GM23338 (cell line): ENCODE measurements at regions not wholly inside any gene's neighbourhood (a gene's known extent, or its start where the extent isn't known, plus 50 kb on each side); places are given as distances from the start of the nearest gene placed in this dataset.

Source experiments
- ATAC-seq: fragments of 200-7000 bp; cut with Tn5 transposase; 3 replicates; pipeline ENCODE4 v1.9.1; 2020
- DNase-seq: peaks from one replicate; pipeline ENCODE4 v3.0.0-alpha.2; 2015; ENCODE audit warnings: low spot score
- H2AFZ ChIP-seq: fragments of 200-600 bp; sonication (generic); 2 replicates; pipeline ENCODE4 v1.8.0; 2016; ENCODE audit warnings: antibody characterized with exemption, mild to moderate bottlenecking, moderate library complexity
- H3F3A ChIP-seq: fragments of 200-600 bp; sonication (generic); replicated peaks from 2 replicates; pipeline ENCODE4 v1.8.0; 2017; ENCODE audit warnings: antibody characterized with exemption, mixed run types, low read depth
- H3K27ac ChIP-seq: fragments of 200-600 bp; sonication (generic); 2 replicates; pipeline ENCODE4 v1.6.1; 2016; ENCODE audit warnings: low read depth
- H3K27me3 ChIP-seq: fragments of 200-600 bp; sonication (generic); 2 replicates; pipeline ENCODE4 v1.8.0; 2016; ENCODE audit warnings: mild to moderate bottlenecking, mixed run types, moderate library complexity; ENCODE audit not compliant: insufficient read depth
- H3K36me3 ChIP-seq: fragments of 200-600 bp; sonication (generic); 2 replicates; pipeline ENCODE4 v1.8.0; 2016; ENCODE audit warnings: mild to moderate bottlenecking; ENCODE audit not compliant: insufficient read depth
- H3K4me1 ChIP-seq: fragments of 200-600 bp; sonication (generic); 2 replicates; pipeline ENCODE4 v1.8.0; 2016; ENCODE audit warnings: mild to moderate bottlenecking, moderate library complexity; ENCODE audit not compliant: insufficient read depth
- H3K4me2 ChIP-seq: fragments of 200-600 bp; sonication (generic); 2 replicates; pipeline ENCODE4 v1.7.1; 2017; ENCODE audit warnings: mixed run types
- H3K4me3 ChIP-seq: fragments of 200-600 bp; sonication (generic); 2 replicates; pipeline ENCODE4 v1.6.1; 2016; ENCODE audit warnings: mixed run types
- H3K79me2 ChIP-seq: fragments of 200-600 bp; sonication (generic); replicated peaks from 2 replicates; pipeline ENCODE4 v1.8.0; 2017; ENCODE audit warnings: mild to moderate bottlenecking; ENCODE audit not compliant: insufficient read depth
- H3K9me2 ChIP-seq: fragments of 200-600 bp; sonication (generic); 2 replicates; pipeline ENCODE4 v1.8.0; 2017; ENCODE audit not compliant: insufficient read depth
- H4K20me1 ChIP-seq: fragments of 200-600 bp; sonication (generic); replicated peaks from 2 replicates; pipeline ENCODE4 v1.8.0; 2017; ENCODE audit warnings: mild to moderate bottlenecking; ENCODE audit not compliant: insufficient read depth
- H3K27ac Mint-ChIP-seq: 2 replicates; pipeline ENCODE4 v1.8.0; 2020; ENCODE audit warnings: inconsistent platforms, mild to moderate bottlenecking, moderate library complexity, mixed read lengths
- H3K27me3 Mint-ChIP-seq: 3 replicates; pipeline ENCODE4 v1.8.0; 2022; ENCODE audit warnings: low read depth, mild to moderate bottlenecking, moderate library complexity, mixed read lengths, inconsistent platforms; ENCODE audit not compliant: insufficient read depth, poor library complexity
- H3K36me3 Mint-ChIP-seq: 3 replicates; pipeline ENCODE4 v1.8.0; 2021; ENCODE audit warnings: low read depth, mild to moderate bottlenecking, inconsistent platforms, moderate library complexity, mixed read lengths
- H3K4me1 Mint-ChIP-seq: 3 replicates; pipeline ENCODE4 v1.8.0; 2020; ENCODE audit warnings: mild to moderate bottlenecking, inconsistent platforms, mixed read lengths
- H3K4me3 Mint-ChIP-seq: 3 replicates; pipeline ENCODE4 v1.8.0; 2021; ENCODE audit warnings: moderate library complexity, mild to moderate bottlenecking, inconsistent platforms, mixed read lengths
- H3K9me3 Mint-ChIP-seq: 3 replicates; pipeline ENCODE4 v1.8.0; 2020; ENCODE audit warnings: moderate library complexity, mild to moderate bottlenecking, inconsistent platforms, mixed read lengths
- CREB1 ChIP-seq: fragments of 250-450 bp; sonication (Bioruptor Pico); IDR thresholded peaks from 2 replicates; pipeline ENCODE4 v1.5.0; 2020; ENCODE audit warnings: low read depth, mild to moderate bottlenecking, moderate library complexity
- EZH2phosphoT487 ChIP-seq: fragments of 200-600 bp; sonication (generic); IDR thresholded peaks from one replicate; pipeline ENCODE4 v1.8.1; 2018; ENCODE audit warnings: antibody characterized with exemption; ENCODE audit not compliant: unreplicated experiment
- JUNB ChIP-seq: IDR thresholded peaks from one replicate; pipeline ENCODE4 v1.6.1; 2016; ENCODE audit warnings: antibody characterized with exemption; ENCODE audit not compliant: unreplicated experiment
- POLR2AphosphoS5 ChIP-seq: IDR thresholded peaks from 2 replicates; pipeline ENCODE4 v1.6.1; 2016; ENCODE audit warnings: antibody characterized with exemption, low read depth
- STAT1 ChIP-seq: IDR thresholded peaks from one replicate; pipeline ENCODE4 v1.6.1; 2016; ENCODE audit warnings: antibody characterized with exemption; ENCODE audit not compliant: unreplicated experiment
- ZNF331 ChIP-seq: fragments of 250-450 bp; sonication (Bioruptor Pico); IDR thresholded peaks from 2 replicates; pipeline ENCODE4 v1.5.0; 2020; ENCODE audit warnings: low read depth, mild to moderate bottlenecking, moderate library complexity
- TF ChIP-seq, protein P1 (sequence below): fragments of 250-450 bp; sonication (Bioruptor Pico); IDR thresholded peaks from 2 replicates; pipeline ENCODE4 v1.5.0; 2020; ENCODE audit warnings: mild to moderate bottlenecking, moderate library complexity
- TF ChIP-seq, protein P2 (sequence below): IDR thresholded peaks from one replicate; pipeline ENCODE4 v1.6.1; 2018; ENCODE audit warnings: antibody characterized with exemption; ENCODE audit not compliant: unreplicated experiment
- TF ChIP-seq, protein P3 (sequence below): IDR thresholded peaks from 2 replicates; pipeline ENCODE4 v1.6.1; 2016; ENCODE audit warnings: antibody characterized with exemption

DNA sequence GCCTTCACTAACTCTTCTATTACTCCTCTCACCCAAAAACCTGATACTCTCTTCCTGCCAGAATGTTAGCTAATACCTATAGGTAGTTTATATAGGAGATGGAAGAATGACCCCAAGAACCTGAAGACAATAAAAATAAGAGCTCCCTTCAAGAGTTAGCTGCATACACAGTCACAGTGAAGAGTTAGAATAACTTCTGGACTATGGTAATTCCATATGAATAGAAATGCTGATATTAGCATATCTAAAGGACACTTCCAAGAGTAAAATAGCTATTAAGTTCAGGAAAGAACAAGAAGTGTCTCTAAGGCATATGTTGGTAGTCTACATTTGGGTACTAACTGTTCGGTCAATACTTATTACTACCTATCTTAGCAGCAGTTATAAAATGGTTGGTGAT lies 134.2 kb downstream of the VGLL3 start (continued):
- TF ChIP-seq, protein P1, sequence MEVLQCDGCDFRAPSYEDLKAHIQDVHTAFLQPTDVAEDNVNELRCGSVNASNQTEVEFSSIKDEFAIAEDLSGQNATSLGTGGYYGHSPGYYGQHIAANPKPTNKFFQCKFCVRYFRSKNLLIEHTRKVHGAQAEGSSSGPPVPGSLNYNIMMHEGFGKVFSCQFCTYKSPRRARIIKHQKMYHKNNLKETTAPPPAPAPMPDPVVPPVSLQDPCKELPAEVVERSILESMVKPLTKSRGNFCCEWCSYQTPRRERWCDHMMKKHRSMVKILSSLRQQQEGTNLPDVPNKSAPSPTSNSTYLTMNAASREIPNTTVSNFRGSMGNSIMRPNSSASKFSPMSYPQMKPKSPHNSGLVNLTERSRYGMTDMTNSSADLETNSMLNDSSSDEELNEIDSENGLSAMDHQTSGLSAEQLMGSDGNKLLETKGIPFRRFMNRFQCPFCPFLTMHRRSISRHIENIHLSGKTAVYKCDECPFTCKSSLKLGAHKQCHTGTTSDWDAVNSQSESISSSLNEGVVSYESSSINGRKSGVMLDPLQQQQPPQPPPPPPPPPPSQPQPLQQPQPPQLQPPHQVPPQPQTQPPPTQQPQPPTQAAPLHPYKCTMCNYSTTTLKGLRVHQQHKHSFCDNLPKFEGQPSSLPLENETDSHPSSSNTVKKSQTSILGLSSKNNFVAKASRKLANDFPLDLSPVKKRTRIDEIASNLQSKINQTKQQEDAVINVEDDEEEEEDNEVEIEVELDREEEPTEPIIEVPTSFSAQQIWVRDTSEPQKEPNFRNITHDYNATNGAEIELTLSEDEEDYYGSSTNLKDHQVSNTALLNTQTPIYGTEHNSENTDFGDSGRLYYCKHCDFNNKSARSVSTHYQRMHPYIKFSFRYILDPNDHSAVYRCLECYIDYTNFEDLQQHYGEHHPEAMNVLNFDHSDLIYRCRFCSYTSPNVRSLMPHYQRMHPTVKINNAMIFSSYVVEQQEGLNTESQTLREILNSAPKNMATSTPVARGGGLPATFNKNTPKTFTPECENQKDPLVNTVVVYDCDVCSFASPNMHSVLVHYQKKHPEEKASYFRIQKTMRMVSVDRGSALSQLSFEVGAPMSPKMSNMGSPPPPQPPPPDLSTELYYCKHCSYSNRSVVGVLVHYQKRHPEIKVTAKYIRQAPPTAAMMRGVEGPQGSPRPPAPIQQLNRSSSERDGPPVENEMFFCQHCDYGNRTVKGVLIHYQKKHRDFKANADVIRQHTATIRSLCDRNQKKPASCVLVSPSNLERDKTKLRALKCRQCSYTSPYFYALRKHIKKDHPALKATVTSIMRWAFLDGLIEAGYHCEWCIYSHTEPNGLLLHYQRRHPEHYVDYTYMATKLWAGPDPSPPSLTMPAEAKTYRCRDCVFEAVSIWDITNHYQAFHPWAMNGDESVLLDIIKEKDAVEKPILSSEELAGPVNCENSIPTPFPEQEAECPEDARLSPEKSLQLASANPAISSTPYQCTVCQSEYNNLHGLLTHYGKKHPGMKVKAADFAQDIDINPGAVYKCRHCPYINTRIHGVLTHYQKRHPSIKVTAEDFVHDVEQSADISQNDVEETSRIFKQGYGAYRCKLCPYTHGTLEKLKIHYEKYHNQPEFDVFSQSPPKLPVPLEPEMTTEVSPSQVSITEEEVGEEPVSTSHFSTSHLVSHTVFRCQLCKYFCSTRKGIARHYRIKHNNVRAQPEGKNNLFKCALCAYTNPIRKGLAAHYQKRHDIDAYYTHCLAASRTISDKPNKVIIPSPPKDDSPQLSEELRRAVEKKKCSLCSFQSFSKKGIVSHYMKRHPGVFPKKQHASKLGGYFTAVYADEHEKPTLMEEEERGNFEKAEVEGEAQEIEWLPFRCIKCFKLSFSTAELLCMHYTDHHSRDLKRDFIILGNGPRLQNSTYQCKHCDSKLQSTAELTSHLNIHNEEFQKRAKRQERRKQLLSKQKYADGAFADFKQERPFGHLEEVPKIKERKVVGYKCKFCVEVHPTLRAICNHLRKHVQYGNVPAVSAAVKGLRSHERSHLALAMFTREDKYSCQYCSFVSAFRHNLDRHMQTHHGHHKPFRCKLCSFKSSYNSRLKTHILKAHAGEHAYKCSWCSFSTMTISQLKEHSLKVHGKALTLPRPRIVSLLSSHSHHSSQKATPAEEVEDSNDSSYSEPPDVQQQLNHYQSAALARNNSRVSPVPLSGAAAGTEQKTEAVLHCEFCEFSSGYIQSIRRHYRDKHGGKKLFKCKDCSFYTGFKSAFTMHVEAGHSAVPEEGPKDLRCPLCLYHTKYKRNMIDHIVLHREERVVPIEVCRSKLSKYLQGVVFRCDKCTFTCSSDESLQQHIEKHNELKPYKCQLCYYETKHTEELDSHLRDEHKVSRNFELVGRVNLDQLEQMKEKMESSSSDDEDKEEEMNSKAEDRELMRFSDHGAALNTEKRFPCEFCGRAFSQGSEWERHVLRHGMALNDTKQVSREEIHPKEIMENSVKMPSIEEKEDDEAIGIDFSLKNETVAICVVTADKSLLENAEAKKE (CRISPR knock-in tag), result no peak
- TF ChIP-seq, protein P2, sequence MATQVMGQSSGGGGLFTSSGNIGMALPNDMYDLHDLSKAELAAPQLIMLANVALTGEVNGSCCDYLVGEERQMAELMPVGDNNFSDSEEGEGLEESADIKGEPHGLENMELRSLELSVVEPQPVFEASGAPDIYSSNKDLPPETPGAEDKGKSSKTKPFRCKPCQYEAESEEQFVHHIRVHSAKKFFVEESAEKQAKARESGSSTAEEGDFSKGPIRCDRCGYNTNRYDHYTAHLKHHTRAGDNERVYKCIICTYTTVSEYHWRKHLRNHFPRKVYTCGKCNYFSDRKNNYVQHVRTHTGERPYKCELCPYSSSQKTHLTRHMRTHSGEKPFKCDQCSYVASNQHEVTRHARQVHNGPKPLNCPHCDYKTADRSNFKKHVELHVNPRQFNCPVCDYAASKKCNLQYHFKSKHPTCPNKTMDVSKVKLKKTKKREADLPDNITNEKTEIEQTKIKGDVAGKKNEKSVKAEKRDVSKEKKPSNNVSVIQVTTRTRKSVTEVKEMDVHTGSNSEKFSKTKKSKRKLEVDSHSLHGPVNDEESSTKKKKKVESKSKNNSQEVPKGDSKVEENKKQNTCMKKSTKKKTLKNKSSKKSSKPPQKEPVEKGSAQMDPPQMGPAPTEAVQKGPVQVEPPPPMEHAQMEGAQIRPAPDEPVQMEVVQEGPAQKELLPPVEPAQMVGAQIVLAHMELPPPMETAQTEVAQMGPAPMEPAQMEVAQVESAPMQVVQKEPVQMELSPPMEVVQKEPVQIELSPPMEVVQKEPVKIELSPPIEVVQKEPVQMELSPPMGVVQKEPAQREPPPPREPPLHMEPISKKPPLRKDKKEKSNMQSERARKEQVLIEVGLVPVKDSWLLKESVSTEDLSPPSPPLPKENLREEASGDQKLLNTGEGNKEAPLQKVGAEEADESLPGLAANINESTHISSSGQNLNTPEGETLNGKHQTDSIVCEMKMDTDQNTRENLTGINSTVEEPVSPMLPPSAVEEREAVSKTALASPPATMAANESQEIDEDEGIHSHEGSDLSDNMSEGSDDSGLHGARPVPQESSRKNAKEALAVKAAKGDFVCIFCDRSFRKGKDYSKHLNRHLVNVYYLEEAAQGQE, result no peak
- no peak for TF ChIP-seq JUNB
- no peak for TF ChIP-seq STAT1
- TF ChIP-seq ZNF331 (CRISPR knock-in tag), result no peak

DNA sequence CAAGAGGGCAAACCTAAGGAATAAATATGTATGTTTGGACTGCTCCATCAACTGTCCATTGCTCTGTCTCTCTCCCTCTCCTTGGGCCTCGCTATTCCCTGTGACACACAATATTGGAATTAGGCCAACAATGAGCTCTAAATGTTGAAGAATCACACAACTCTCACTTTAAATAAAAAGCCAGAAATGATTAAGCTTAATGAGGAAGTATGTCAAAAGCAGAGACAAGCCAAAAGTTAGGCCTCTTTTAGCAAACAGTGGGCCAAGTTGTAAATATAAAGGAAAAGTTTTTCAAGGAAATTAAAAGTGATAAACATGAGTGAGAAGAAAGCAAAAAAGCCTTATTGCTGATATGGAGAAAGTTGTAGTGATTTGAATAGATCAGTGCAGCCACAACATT lies 141.0 kb downstream of the VGLL3 start:
- H3K27me3 ChIP-seq, result no peaks in the 10 kb centered on the region
- no peaks in the 10 kb centered on the region for H3K79me2 ChIP-seq
- ATAC-seq (no peak), DNase-seq (no peak)
- Mint-ChIP-seq H3K4me3 (no peak overlapping the region), H3K36me3 (peaks cover 6% of the 10 kb centered on the region; the same call in 2 of the 3 replicates), H3K27me3 (no peaks in the 10 kb centered on the region), H3K27ac (no peak overlapping the region), H3K4me1 (peaks cover 4% of the 10 kb centered on the region; the same call in 2 of the 3 replicates), H3K9me3 (peaks cover 4% of the 10 kb centered on the region; the same call in 1 of the 3 replicates)
- H3K4me2 ChIP-seq, result no peak overlapping the region
- no peak overlapping the region for H3K4me3 ChIP-seq
- peaks cover 4% of the 10 kb centered on the region for H3K4me1 ChIP-seq
- no peak overlapping the region for H3K27ac ChIP-seq
- H3K9me2 ChIP-seq, result peaks cover 6% of the 10 kb centered on the region; the same call in 1 of the 2 replicates
- H3K36me3 ChIP-seq, result no peaks in the 10 kb centered on the region
- H3F3A ChIP-seq, result no peaks in the 10 kb centered on the region
- H2AFZ ChIP-seq, result no peak overlapping the region
- H4K20me1 ChIP-seq, result no peaks in the 10 kb centered on the region
- TF ChIP-seq CREB1 (CRISPR knock-in tag) (no peak), POLR2AphosphoS5 (no peak), JUNB (no peak), EZH2phosphoT487 (no peak), ZNF331 (CRISPR knock-in tag) (no peak)
- TF ChIP-seq, protein P3, sequence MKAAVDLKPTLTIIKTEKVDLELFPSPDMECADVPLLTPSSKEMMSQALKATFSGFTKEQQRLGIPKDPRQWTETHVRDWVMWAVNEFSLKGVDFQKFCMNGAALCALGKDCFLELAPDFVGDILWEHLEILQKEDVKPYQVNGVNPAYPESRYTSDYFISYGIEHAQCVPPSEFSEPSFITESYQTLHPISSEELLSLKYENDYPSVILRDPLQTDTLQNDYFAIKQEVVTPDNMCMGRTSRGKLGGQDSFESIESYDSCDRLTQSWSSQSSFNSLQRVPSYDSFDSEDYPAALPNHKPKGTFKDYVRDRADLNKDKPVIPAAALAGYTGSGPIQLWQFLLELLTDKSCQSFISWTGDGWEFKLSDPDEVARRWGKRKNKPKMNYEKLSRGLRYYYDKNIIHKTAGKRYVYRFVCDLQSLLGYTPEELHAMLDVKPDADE, result no peak
- TF ChIP-seq, protein P2, result no peak
